OCI-LY3 (cell line): ENCODE measurements at regions not wholly inside any gene's neighbourhood (a gene's known extent, or its start where the extent isn't known, plus 50 kb on each side); places are given as distances from the start of the nearest gene placed in this dataset.

Experiments
- CTCF ChIP-seq: fragments of 200-600, 300-600 bp; sonication (generic); IDR thresholded peaks from 2 replicates; pipeline ENCODE4 v1.5.1; 2014; ENCODE audit warnings: antibody characterized with exemption, low read length, low read depth
- EZH2phosphoT487 ChIP-seq: fragments of 200-600 bp; shearing (Covaris generic); IDR thresholded peaks from 2 replicates; pipeline ENCODE4 v1.6.1; 2018; ENCODE audit warnings: antibody characterized with exemption, mixed run types, low read depth

GRCh38 chr5:155595791-155596190 lies 582.2 kb downstream of the KIF4B start:
- TF ChIP-seq CTCF (no peak), EZH2phosphoT487 (no peak)
